ENCODE measurements at regions not wholly inside any gene's neighbourhood (a gene's known extent, or its start where the extent isn't known, plus 50 kb on each side); places are given as distances from the start of the nearest gene placed in this dataset.
"Not testable (repeated sequence)": the region's sequence is repeated elsewhere in the genome, so short reads cannot be mapped to it uniquely, and the experiment has no call there.

GRCh38 chr7:12890586-12890985, 203.2 kb downstream of the ARL4A start:
- DNase-seq: no peak

GRCh38 chr7:12893292-12893691, 205.9 kb downstream of the ARL4A start:
- DNase-seq: no peak

- no peak for DNase-seq
These were observed 207.9 kb downstream of the ARL4A start for GRCh38 chr7:12895296-12895695.

- no peak for DNase-seq
These were observed 208.9 kb downstream of the ARL4A start for GRCh38 chr7:12896316-12896715.

GRCh38 chr7:12898004-12898403, 210.6 kb downstream of the ARL4A start:
- DNase-seq: no peak

GRCh38 chr7:12898620-12899019, 211.2 kb downstream of the ARL4A start:
- DNase-seq: no peak

- no peak for DNase-seq
These were observed 218.2 kb downstream of the ARL4A start for GRCh38 chr7:12905671-12906070.

GRCh38 chr7:12907774-12908173, 220.3 kb downstream of the ARL4A start:
- DNase-seq: no peak

- DNase-seq: no peak
These were observed 222.1 kb downstream of the ARL4A start for GRCh38 chr7:12909483-12909882.

GRCh38 chr7:12911053-12911452, 223.6 kb downstream of the ARL4A start:
- no peak for DNase-seq

GRCh38 chr7:12913002-12913401, 225.6 kb downstream of the ARL4A start:
- no peak for DNase-seq

GRCh38 chr7:12917801-12918200, 230.4 kb downstream of the ARL4A start:
- DNase-seq: no peak

GRCh38 chr7:12921751-12922345, 234.4 kb downstream of the ARL4A start:
- no peak for DNase-seq

GRCh38 chr7:12923971-12924370, 236.5 kb downstream of the ARL4A start:
- no peak for DNase-seq

GRCh38 chr7:12926206-12926605, 238.8 kb downstream of the ARL4A start:
- DNase-seq: no peak

- no peak for DNase-seq
These were observed 240.4 kb downstream of the ARL4A start for GRCh38 chr7:12927635-12928434.

- no peak for DNase-seq
These were observed 242.2 kb downstream of the ARL4A start for GRCh38 chr7:12929476-12930140.

GRCh38 chr7:12930534-12930933, 243.1 kb downstream of the ARL4A start:
- DNase-seq: no peak

- not testable (repeated sequence) for DNase-seq
These were observed 244.0 kb downstream of the ARL4A start for GRCh38 chr7:12931465-12931864.

- no peak for DNase-seq
These were observed 252.3 kb downstream of the ARL4A start for GRCh38 chr7:12939694-12940093.

GRCh38 chr7:12941512-12941911, 254.1 kb downstream of the ARL4A start:
- no peak for DNase-seq

GRCh38 chr7:12942609-12943008, 255.2 kb downstream of the ARL4A start:
- no peak for DNase-seq

GRCh38 chr7:12943781-12944180, 256.3 kb downstream of the ARL4A start:
- DNase-seq: no peak

- no peak for DNase-seq
These were observed 258.5 kb downstream of the ARL4A start for GRCh38 chr7:12945901-12946300.
